ENCODE measurements at regions not wholly inside any gene's neighbourhood (a gene's known extent, or its start where the extent isn't known, plus 50 kb on each side); places are given as distances from the start of the nearest gene placed in this dataset.

DNA sequence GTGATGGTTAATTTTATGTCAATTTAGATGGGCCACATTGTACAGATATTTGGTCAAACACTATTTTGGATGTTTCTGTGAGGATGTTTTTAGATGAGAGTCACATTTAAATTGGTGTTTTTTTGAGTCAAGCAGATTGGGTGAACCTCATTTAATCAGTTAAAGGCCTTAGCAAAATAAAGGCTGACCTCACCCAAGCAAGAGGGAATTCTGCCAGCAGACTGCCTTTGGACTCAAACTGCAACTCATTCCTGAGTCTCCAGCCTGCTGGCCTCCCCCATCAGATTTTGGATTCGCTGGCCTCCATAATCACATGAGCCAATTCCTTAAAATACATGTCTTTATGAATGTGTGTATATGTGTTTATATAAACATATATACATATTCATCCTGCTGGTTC, 282.7 kb upstream of the POU5F2 start:
- Histone ChIP-seq H2BK12ac (ENCODE audit: insufficient read length, low read depth, low read length) (no peak overlapping the region), H3K4me2 (ENCODE audit: insufficient read depth, insufficient read length, low read length) (no peak overlapping the region), H2AK5ac (ENCODE audit: insufficient read length, low read length) (no peak overlapping the region), H4K91ac (ENCODE audit: insufficient read length, low read depth, low read length) (no peak overlapping the region), H3K23me2 (ENCODE audit: insufficient read length, low read depth, low read length, poor library complexity, severe bottlenecking) (no peaks in the 10 kb centered on the region), H3K4me1 (ENCODE audit: insufficient read depth, low read length) (peaks cover 7% of the 10 kb centered on the region; the same call in 1 of the 2 replicates), H3K14ac (ENCODE audit: insufficient read depth, low read length) (no peak overlapping the region), H3K79me1 (ENCODE audit: insufficient read depth, low read depth, low read length, poor library complexity, severe bottlenecking) (no peaks in the 10 kb centered on the region), H3K18ac (ENCODE audit: insufficient read length, low read depth, low read length) (no peak overlapping the region), H3K9ac (ENCODE audit: extremely low read depth, insufficient read length, low read length) (no peak overlapping the region), H2BK15ac (ENCODE audit: low read depth, low read length) (no peak overlapping the region), H2AFZ (ENCODE audit: low read length) (no peak overlapping the region), H3K27me3 (ENCODE audit: insufficient read depth, low read length) (no peaks in the 10 kb centered on the region), H2BK5ac (ENCODE audit: insufficient read length, low read length) (no peak overlapping the region), H3K23ac (ENCODE audit: insufficient read length, low read depth, low read length) (no peak overlapping the region), H4K5ac (ENCODE audit: insufficient read length, low read depth, low read length) (no peak overlapping the region), H3K9me3 (ENCODE audit: control insufficient read depth, low read depth, low read length) (no peaks in the 10 kb centered on the region), H4K8ac (replicated peaks; ENCODE audit: insufficient read length, low read depth, low read length) (no peak overlapping the region), H3T11ph (ENCODE audit: low read length) (no peak overlapping the region), H3K79me2 (ENCODE audit: insufficient read depth, low read length) (no peaks in the 10 kb centered on the region), H3K4ac (ENCODE audit: low read depth, low read length) (no peak overlapping the region), H2BK20ac (ENCODE audit: low read depth, low read length, poor library complexity, severe bottlenecking) (no peak overlapping the region), H3K27ac (ENCODE audit: insufficient read length, low read depth, low read length) (no peak overlapping the region), H3K56ac (ENCODE audit: insufficient read length, low read depth, low read length) (no peak overlapping the region), H4K20me1 (ENCODE audit: control insufficient read depth, insufficient read depth, insufficient read length) (no peaks in the 10 kb centered on the region), H2BK120ac (ENCODE audit: low read depth, low read length, poor library complexity, severe bottlenecking) (no peak overlapping the region)
- TF ChIP-seq CTCF (conservative IDR thresholded peaks at IDR 0.05) = no peak
- no CpG with 5 or more reads among the region's 1 CpG for WGBS (ENCODE audit: extremely low coverage, insufficient read length, low lambda C conversion rate)
- peaks cover 8 to 13% of the 10 kb centered on the region in 2 experiments; a peak in 4 of 5 replicates for H3K9me3 Mint-ChIP-seq
- no peak overlapping the region for H3K27ac Mint-ChIP-seq
- no peak overlapping the region for H3K4me3 Mint-ChIP-seq
- DNase-seq = no peak
- H3K27me3 Mint-ChIP-seq (ENCODE audit: low read depth) = no peaks in the 10 kb centered on the region
- peaks cover 9 to 10% (median 10%) of the 10 kb centered on the region in 3 experiments; a peak in 6 of 7 replicates for H3K36me3 Mint-ChIP-seq (ENCODE audit: insufficient read depth in 1 of 3, low read depth in 3 of 3)
- H3K4me1 Mint-ChIP-seq = peaks cover 20% of the 10 kb centered on the region in 2 experiments

Data from H9 (cell line).